Tongue (tissue), 1 donor: ENCODE measurements at regions not wholly inside any gene's neighbourhood (a gene's known extent, or its start where the extent isn't known, plus 50 kb on each side); places are given as distances from the start of the nearest gene placed in this dataset.
"Not testable (repeated sequence)": the region's sequence is repeated elsewhere in the genome, so short reads cannot be mapped to it uniquely, and the experiment has no call there.

Experiments
- DNase-seq: peaks from one replicate; pipeline ENCODE4 v3.0.0-alpha.2; 2015

- DNase-seq = no peak
Measured at GRCh38 chrX:137882960-137883359, 317.0 kb downstream of the ZIC3 start.

DNA sequence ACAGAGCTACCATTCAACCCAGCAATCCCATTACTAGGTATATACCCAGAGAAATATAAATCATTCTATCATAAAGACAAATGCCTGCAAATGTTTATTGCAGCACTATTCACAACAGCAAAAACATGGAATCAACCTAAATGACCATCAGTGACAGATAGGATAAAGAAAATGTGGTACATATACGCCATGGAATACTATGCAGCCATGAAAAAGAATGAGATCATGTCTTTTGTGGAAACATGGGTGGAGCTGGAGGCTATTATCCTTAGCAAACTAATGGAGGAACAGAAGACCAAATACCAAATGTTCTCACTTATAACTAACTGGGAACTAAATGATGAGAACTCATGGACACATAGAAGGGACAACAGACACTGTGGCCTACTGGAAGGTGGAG is 318.9 kb downstream of the ZIC3 start:
- not testable (repeated sequence) for DNase-seq

DNA sequence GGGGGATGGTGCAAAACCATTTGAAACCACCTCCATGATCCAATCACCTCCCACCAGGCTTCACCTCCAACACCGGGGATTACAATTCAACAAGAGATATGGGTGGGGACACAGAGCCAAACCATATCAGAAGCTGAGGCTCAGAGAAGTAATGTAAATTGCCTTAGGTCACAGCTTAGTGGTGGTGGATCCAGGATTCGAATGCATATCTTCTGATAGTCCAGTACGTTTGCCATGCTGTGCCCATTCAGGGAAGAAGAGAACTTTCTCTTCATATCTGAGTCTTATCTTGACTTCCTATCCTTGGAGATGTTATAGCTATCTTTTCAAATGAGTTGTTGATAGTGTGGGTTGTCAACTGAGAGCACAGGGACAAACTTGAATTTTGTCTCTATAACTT is 325.5 kb downstream of the ZIC3 start:
- no peak for DNase-seq

- no peak for DNase-seq
Measured at GRCh38 chrX:137896123-137896522, 330.2 kb downstream of the ZIC3 start.

DNA sequence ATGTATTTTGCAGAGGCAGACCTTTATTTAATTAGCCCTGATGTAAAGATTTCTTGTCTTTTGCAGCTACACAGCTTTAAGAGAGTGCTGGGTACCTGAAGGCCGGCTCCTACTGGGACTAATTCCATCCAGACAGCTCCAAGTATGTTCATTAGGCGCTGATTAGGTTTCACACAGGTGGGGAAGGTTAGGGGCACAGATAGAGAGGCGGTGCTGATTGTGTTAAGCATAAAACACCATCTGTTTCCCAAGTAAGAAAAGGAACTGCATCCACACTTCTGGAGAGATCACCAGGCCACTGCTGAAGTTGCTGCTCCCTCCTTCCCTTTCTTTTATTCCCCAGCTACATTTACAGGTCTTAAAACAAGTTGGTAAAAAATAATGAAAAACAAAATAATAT is 349.5 kb downstream of the ZIC3 start:
- DNase-seq = no peak

GRCh38 chrX:137916090-137916746 is 350.3 kb downstream of the ZIC3 start:
- no peak for DNase-seq

- DNase-seq = peak; percentile 12
Measured at GRCh38 chrX:137926090-137926489, 360.2 kb downstream of the ZIC3 start.

GRCh38 chrX:137929951-137930350 is 364.0 kb downstream of the ZIC3 start:
- no peak for DNase-seq

GRCh38 chrX:137930533-137930932 is 364.6 kb downstream of the ZIC3 start:
- DNase-seq = no peak

- not testable (repeated sequence) for DNase-seq
Measured at GRCh38 chrX:137934214-137934613, 368.3 kb downstream of the ZIC3 start.

- not testable (repeated sequence) for DNase-seq
Measured at GRCh38 chrX:137934887-137935286, 369.0 kb downstream of the ZIC3 start.

DNA sequence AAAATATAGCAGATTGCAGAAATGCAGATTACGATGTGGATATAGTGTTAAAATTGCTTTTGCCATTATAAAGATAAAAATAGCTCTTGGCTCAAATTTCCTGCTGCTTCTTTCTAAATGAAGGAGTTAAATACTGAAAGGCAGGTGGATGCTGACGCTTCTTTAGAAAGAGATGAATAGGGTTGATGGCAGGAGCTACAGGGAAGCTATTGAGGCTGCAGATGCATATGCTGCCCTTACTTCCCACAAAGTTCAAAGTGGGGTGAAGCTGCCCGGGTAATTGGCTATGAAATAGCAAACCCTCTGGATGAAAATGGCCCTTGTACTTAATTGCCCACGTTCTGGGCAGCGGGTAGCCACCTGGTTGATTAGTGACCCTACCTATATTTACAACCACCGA is 379.5 kb downstream of the ZIC3 start:
- no peak for DNase-seq

- DNase-seq = no peak
Measured at GRCh38 chrX:137969191-137969590, 403.3 kb downstream of the ZIC3 start.

GRCh38 chrX:137982472-137983172 is 416.7 kb downstream of the ZIC3 start:
- no peak for DNase-seq

DNA sequence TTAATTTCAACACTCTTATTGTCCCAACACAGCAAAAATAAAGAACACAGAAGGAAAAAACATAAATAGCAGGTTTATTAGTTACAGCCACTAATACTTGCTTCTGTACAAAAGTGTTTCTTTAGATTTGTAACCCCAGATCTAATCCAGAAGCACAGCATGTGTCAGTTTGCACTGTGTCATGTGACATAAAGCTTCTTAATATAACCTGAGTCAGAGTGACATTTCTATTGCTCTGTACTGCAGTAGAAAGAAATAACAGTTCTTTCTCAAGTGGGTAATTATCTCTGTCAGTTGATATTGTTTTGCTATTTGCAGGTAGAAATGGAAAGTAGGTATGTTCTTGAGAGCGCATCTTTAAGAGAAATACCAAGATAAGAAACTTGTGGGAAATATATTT is 422.5 kb downstream of the ZIC3 start:
- DNase-seq = no peak

GRCh38 chrX:137998619-137999018 is 432.7 kb downstream of the ZIC3 start:
- DNase-seq = no peak

DNA sequence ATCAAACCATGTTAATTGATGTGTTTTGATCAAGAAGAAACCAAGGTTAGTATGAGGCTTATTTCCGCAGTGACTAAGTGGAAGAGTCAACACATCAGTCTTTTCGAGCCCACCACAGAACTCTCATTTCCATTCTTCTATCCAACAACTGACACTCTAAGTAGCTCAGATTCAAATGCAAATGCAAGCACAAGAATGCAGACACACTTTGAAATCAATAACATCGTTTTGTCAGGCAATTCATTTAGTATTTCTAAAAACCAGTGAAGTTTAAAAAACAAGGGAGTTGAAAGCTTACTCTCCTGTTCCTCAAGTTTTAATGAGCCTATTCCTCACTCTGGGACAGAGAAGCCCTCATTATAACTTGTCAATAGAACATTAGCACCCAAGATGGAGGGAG is 433.1 kb downstream of the ZIC3 start:
- no peak for DNase-seq

- DNase-seq = no peak
Measured at GRCh38 chrX:137999552-137999951, 433.6 kb downstream of the ZIC3 start.

DNA sequence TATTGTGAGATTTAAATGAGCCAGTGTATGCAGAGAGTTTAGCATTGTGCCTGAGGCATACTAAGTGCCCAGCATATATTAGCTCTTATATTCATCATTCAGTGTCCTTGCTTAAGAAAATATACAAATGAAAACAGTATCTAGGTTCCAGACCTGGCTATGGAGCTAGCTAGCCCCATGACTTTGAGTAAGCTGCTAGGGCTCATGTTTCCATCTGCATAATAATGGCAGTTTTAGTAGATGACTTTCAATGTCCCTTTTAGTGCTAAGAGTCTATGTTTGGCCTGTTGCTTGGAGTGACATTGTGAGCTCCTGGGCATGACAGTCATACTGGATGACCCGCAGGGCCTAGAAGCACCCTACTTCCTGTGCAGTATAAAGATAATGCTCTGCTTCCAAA is 435.3 kb downstream of the ZIC3 start:
- DNase-seq = no peak

- no peak for DNase-seq
Measured at GRCh38 chrX:138006180-138006579, 440.3 kb downstream of the ZIC3 start.

GRCh38 chrX:138008281-138008680 is 442.4 kb downstream of the ZIC3 start:
- no peak for DNase-seq

GRCh38 chrX:138011468-138011867 is 445.5 kb downstream of the ZIC3 start:
- DNase-seq = no peak

DNA sequence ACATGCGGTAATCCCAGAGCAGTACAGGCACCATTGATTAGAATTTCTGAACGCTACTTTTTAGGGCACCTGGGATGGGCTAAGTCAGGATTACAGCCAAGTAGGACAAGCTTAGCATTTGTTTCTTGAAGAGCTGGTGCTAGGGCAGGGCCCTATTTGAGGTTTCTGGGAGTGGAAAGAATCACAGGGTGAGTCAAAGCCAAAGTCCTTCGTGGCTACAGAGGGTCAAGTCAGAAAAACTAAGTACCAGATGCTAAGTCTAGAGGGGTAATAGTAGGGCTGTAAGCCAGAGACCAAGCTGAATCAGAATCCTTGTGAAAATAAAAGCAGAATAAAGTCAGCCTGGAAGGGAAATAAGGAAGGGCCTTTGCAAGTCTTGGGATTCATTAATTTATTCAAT is 448.6 kb downstream of the ZIC3 start:
- no peak for DNase-seq

GRCh38 chrX:138018145-138018799 is 452.3 kb downstream of the ZIC3 start:
- DNase-seq = no peak
